Naive B cell (primary cell): ENCODE measurements at regions not wholly inside any gene's neighbourhood (a gene's known extent, or its start where the extent isn't known, plus 50 kb on each side); places are given as distances from the start of the nearest gene placed in this dataset.
"Not testable (repeated sequence)": the region's sequence is repeated elsewhere in the genome, so short reads cannot be mapped to it uniquely, and the experiment has no call there.

ENCODE experiments used
- ATAC-seq, 2 donors: fragments of 150-1000 bp; cut with Tn5 transposase; 2 replicates each; pipeline ENCODE4 v1.10.0; 2021; ENCODE audit warnings: low read depth in 2 of 2, mild to moderate bottlenecking in 2 of 2, moderate library complexity in 2 of 2
- DNase-seq: peaks from one replicate; pipeline ENCODE4 v3.0.0; 2022
- H3K27ac Mint-ChIP-seq, 6 donors: one replicate each; pipeline ENCODE4 v1.8.0; 2020 to 2022; ENCODE audit warnings: mild to moderate bottlenecking in 6 of 6, mixed read lengths in 6 of 6, moderate library complexity in 5 of 6, inconsistent platforms in 2 of 6
- H3K27me3 Mint-ChIP-seq, 3 donors: one replicate each; pipeline ENCODE4 v1.8.0; 2021 to 2022; ENCODE audit warnings: mixed read lengths in 3 of 3, mild to moderate bottlenecking in 1 of 3
- H3K36me3 Mint-ChIP-seq, 2 donors: one replicate each; pipeline ENCODE4 v1.8.0; 2020 to 2022; ENCODE audit warnings: mixed read lengths in 2 of 2, inconsistent platforms in 1 of 2, mild to moderate bottlenecking in 1 of 2
- H3K4me1 Mint-ChIP-seq, 3 donors: one replicate each; pipeline ENCODE4 v1.8.0; 2020 to 2022; ENCODE audit warnings: mixed read lengths in 3 of 3, inconsistent platforms in 1 of 3, mild to moderate bottlenecking in 1 of 3, moderate library complexity in 1 of 3
- H3K4me3 Mint-ChIP-seq, 8 donors: one replicate each; pipeline ENCODE4 v1.8.0; 2020 to 2022; ENCODE audit warnings: mild to moderate bottlenecking in 8 of 8, mixed read lengths in 8 of 8, moderate library complexity in 8 of 8, inconsistent platforms in 2 of 8
- H3K9me3 Mint-ChIP-seq, 7 donors: one replicate each; pipeline ENCODE4 v1.8.0; 2020 to 2022; ENCODE audit warnings: mixed read lengths in 7 of 7, mild to moderate bottlenecking in 5 of 7, inconsistent platforms in 2 of 7, moderate library complexity in 1 of 7

- Mint-ChIP-seq H3K36me3 (peaks cover 0 to 5% of the 10 kb centered on the region in 2 donors), H3K27me3 (no peaks in the 10 kb centered on the region), H3K4me1 (no peaks in the 10 kb centered on the region), H3K9me3 (peaks cover 4 to 19% (median 9%) of the 10 kb centered on the region in 7 donors), H3K4me3 (no peak overlapping the region), H3K27ac (no peak overlapping the region)
- DNase-seq, result no peak
- no peak for ATAC-seq
Measured at GRCh38 chrX:124249345-124249744, 83.1 kb upstream of the TEX13D start.

- H3K27me3 Mint-ChIP-seq, result no peaks in the 10 kb centered on the region
- no peak overlapping the region for H3K27ac Mint-ChIP-seq
- H3K4me1 Mint-ChIP-seq, result no peaks in the 10 kb centered on the region
Measured at GRCh38 chrX:124250835-124251437, 81.5 kb upstream of the TEX13D start.

GRCh38 chrX:124254611-124255010, 77.8 kb upstream of the TEX13D start:
- Mint-ChIP-seq H3K4me1 (no peaks in the 10 kb centered on the region), H3K9me3 (peaks cover 0 to 2% (median 0%) of the 10 kb centered on the region in 7 donors), H3K36me3 (no peaks in the 10 kb centered on the region), H3K27me3 (no peaks in the 10 kb centered on the region), H3K4me3 (no peak overlapping the region), H3K27ac (no peak overlapping the region)
- DNase-seq (no peak), ATAC-seq (no peak)

More at GRCh38 chrX:124250835-124251437, 81.5 kb upstream of the TEX13D start:
- no peak overlapping the region for H3K4me3 Mint-ChIP-seq
- ATAC-seq, result no peak
- no peak for DNase-seq
- peaks cover 0 to 5% of the 10 kb centered on the region in 2 donors for H3K36me3 Mint-ChIP-seq
- H3K9me3 Mint-ChIP-seq, result peaks cover 4 to 19% (median 9%) of the 10 kb centered on the region in 7 donors

- no peaks in the 10 kb centered on the region for H3K4me1 Mint-ChIP-seq
- ATAC-seq, result no peak
Measured at GRCh38 chrX:124256216-124256615, 76.2 kb upstream of the TEX13D start.

GRCh38 chrX:124256629-124257380, 75.7 kb upstream of the TEX13D start:
- H3K36me3 Mint-ChIP-seq, result no peaks in the 10 kb centered on the region
- no peak overlapping the region for H3K4me3 Mint-ChIP-seq
- DNase-seq, result no peak
- no peaks in the 10 kb centered on the region for H3K27me3 Mint-ChIP-seq
- H3K9me3 Mint-ChIP-seq, result peaks cover 0 to 2% (median 0%) of the 10 kb centered on the region in 7 donors
- no peaks in the 10 kb centered on the region for H3K4me1 Mint-ChIP-seq
- ATAC-seq, result no peak
- H3K27ac Mint-ChIP-seq, result no peak overlapping the region

More at GRCh38 chrX:124256216-124256615, 76.2 kb upstream of the TEX13D start:
- no peak for DNase-seq
- Mint-ChIP-seq H3K36me3 (no peaks in the 10 kb centered on the region), H3K27me3 (no peaks in the 10 kb centered on the region), H3K4me3 (no peak overlapping the region), H3K9me3 (peaks cover 0 to 2% (median 0%) of the 10 kb centered on the region in 7 donors), H3K27ac (no peak overlapping the region)

- ATAC-seq (no peak), DNase-seq (no peak)
- Mint-ChIP-seq H3K36me3 (no peaks in the 10 kb centered on the region), H3K27me3 (no peaks in the 10 kb centered on the region), H3K4me1 (no peaks in the 10 kb centered on the region), H3K27ac (no peak overlapping the region), H3K9me3 (peaks cover 0 to 4% (median 0%) of the 10 kb centered on the region in 7 donors), H3K4me3 (no peak overlapping the region)
Measured at GRCh38 chrX:124257924-124258702, 74.3 kb upstream of the TEX13D start.

- no peaks in the 10 kb centered on the region for H3K36me3 Mint-ChIP-seq
- peaks cover 0 to 4% (median 0%) of the 10 kb centered on the region in 7 donors for H3K9me3 Mint-ChIP-seq
- H3K27ac Mint-ChIP-seq, result no peak overlapping the region
- H3K4me3 Mint-ChIP-seq, result no peak overlapping the region
- ATAC-seq, result no peak
- no peak for DNase-seq
- H3K4me1 Mint-ChIP-seq, result no peaks in the 10 kb centered on the region
- no peaks in the 10 kb centered on the region for H3K27me3 Mint-ChIP-seq
Measured at GRCh38 chrX:124260845-124261244, 71.6 kb upstream of the TEX13D start.

GRCh38 chrX:124263743-124264142, 68.7 kb upstream of the TEX13D start:
- no peak for ATAC-seq
- peaks cover 0 to 4% (median 0%) of the 10 kb centered on the region in 7 donors for H3K9me3 Mint-ChIP-seq
- no peaks in the 10 kb centered on the region for H3K36me3 Mint-ChIP-seq
- no peak overlapping the region for H3K27ac Mint-ChIP-seq
- H3K4me1 Mint-ChIP-seq, result no peaks in the 10 kb centered on the region
- DNase-seq, result no peak
- peaks cover 0 to 5% (median 0%) of the 10 kb centered on the region in 3 donors for H3K27me3 Mint-ChIP-seq
- H3K4me3 Mint-ChIP-seq, result no peak overlapping the region

- Mint-ChIP-seq H3K9me3 (peaks cover 0 to 6% (median 2%) of the 10 kb centered on the region in 7 donors), H3K36me3 (no peaks in the 10 kb centered on the region), H3K27ac (no peak overlapping the region), H3K4me1 (no peaks in the 10 kb centered on the region), H3K4me3 (no peak overlapping the region), H3K27me3 (peaks cover 0 to 5% (median 0%) of the 10 kb centered on the region in 3 donors)
- no peak for ATAC-seq
- DNase-seq, result no peak
Measured at GRCh38 chrX:124268099-124268498, 64.4 kb upstream of the TEX13D start.

- Mint-ChIP-seq H3K4me1 (no peaks in the 10 kb centered on the region), H3K9me3 (peaks cover 0 to 6% (median 2%) of the 10 kb centered on the region in 7 donors), H3K36me3 (no peaks in the 10 kb centered on the region), H3K27me3 (peaks cover 0 to 5% (median 0%) of the 10 kb centered on the region in 3 donors), H3K27ac (no peak overlapping the region), H3K4me3 (no peak overlapping the region)
- ATAC-seq, result no peak
- DNase-seq, result no peak
Measured at GRCh38 chrX:124269881-124270280, 62.6 kb upstream of the TEX13D start.

- H3K27ac Mint-ChIP-seq, result peak overlapping the region in 1 of 6 donors; percentile 10
- H3K27me3 Mint-ChIP-seq, DNase-seq, H3K4me3 Mint-ChIP-seq, H3K4me1 Mint-ChIP-seq, ATAC-seq, H3K9me3 Mint-ChIP-seq, H3K36me3 Mint-ChIP-seq: not testable (repeated sequence)
Measured at GRCh38 chrX:124271599-124271998, 60.9 kb upstream of the TEX13D start.

GRCh38 chrX:124272370-124272982, 60.0 kb upstream of the TEX13D start:
- no peaks in the 10 kb centered on the region for H3K36me3 Mint-ChIP-seq
- no peak for DNase-seq
- no peak for ATAC-seq
- peaks cover 0 to 5% (median 0%) of the 10 kb centered on the region in 3 donors for H3K27me3 Mint-ChIP-seq
- no peaks in the 10 kb centered on the region for H3K4me1 Mint-ChIP-seq
- peaks cover 0 to 6% (median 2%) of the 10 kb centered on the region in 7 donors for H3K9me3 Mint-ChIP-seq
- no peak overlapping the region for H3K27ac Mint-ChIP-seq
- H3K4me3 Mint-ChIP-seq, result no peak overlapping the region

- H3K4me1 Mint-ChIP-seq, result no peaks in the 10 kb centered on the region
- ATAC-seq (no peak), DNase-seq (no peak)
- H3K27ac Mint-ChIP-seq, result no peak overlapping the region
- H3K9me3 Mint-ChIP-seq, result peaks cover 0 to 6% (median 2%) of the 10 kb centered on the region in 7 donors
- H3K4me3 Mint-ChIP-seq, result no peak overlapping the region
- H3K36me3 Mint-ChIP-seq, result no peaks in the 10 kb centered on the region
- no peaks in the 10 kb centered on the region for H3K27me3 Mint-ChIP-seq
Measured at GRCh38 chrX:124274438-124275181, 57.9 kb upstream of the TEX13D start.
